Neuronal stem cell (in vitro differentiated cells): ENCODE measurements at regions not wholly inside any gene's neighbourhood (a gene's known extent, or its start where the extent isn't known, plus 50 kb on each side); places are given as distances from the start of the nearest gene placed in this dataset.
A peak's percentile ranks its signal among the peaks of the same experiment; 100 is the strongest.

Experiments
- DNase-seq: peaks from one replicate; pipeline ENCODE4 v3.0.0-alpha.2; 2013; ENCODE audit warnings: low spot score
- H2AFZ ChIP-seq: one replicate; pipeline ENCODE4 v1.6.1; 2013; ENCODE audit warnings: mild to moderate bottlenecking, low read length, inconsistent platforms
- H2AK5ac ChIP-seq: 2 replicates; pipeline ENCODE4 v1.6.1; 2013; ENCODE audit warnings: low read depth, mild to moderate bottlenecking, inconsistent platforms, low read length, moderate library complexity, mixed read lengths
- H2BK120ac ChIP-seq: 2 replicates; pipeline ENCODE4 v1.6.1; 2013; ENCODE audit warnings: low read depth, mild to moderate bottlenecking, inconsistent platforms, low read length, moderate library complexity, mixed read lengths
- H2BK12ac ChIP-seq: one replicate; pipeline ENCODE4 v1.6.1; 2013; ENCODE audit warnings: low read length, inconsistent platforms
- H2BK15ac ChIP-seq: 2 replicates; pipeline ENCODE4 v1.6.1; 2013; ENCODE audit warnings: mild to moderate bottlenecking, low read length, inconsistent platforms, mixed read lengths
- H2BK5ac ChIP-seq: one replicate; pipeline ENCODE4 v1.6.1; 2013; ENCODE audit warnings: inconsistent platforms, mild to moderate bottlenecking, low read length, moderate library complexity
- H3K14ac ChIP-seq: one replicate; pipeline ENCODE4 v1.6.1; 2013; ENCODE audit warnings: low read length, inconsistent platforms
- H3K18ac ChIP-seq: 2 replicates; pipeline ENCODE4 v1.6.1; 2013; ENCODE audit warnings: low read length, inconsistent platforms
- H3K23ac ChIP-seq: 2 replicates; pipeline ENCODE4 v1.6.1; 2013; ENCODE audit warnings: low read depth, mild to moderate bottlenecking, mixed read lengths, low read length, inconsistent platforms; ENCODE audit not compliant: poor library complexity
- H3K27ac ChIP-seq: replicated peaks from 3 replicates; pipeline ENCODE4 v1.5.1; 2013; ENCODE audit warnings: low read length, inconsistent platforms
- H3K27me3 ChIP-seq, 3 experiments: 2 replicates each; pipeline ENCODE4 v1.6.1; 2013; ENCODE audit warnings: low read length in 3 of 3, mild to moderate bottlenecking in 2 of 3, inconsistent platforms in 1 of 3, low read depth in 1 of 3, mixed read lengths in 1 of 3, moderate library complexity in 1 of 3; ENCODE audit not compliant: control insufficient read depth in 3 of 3, insufficient read depth in 3 of 3
- H3K36me3 ChIP-seq, 2 donors: replicated peaks in 1 of 2; 2 replicates each; pipeline ENCODE4 v1.6.1; 2013; ENCODE audit warnings: low read length in 2 of 2; ENCODE audit not compliant: control insufficient read depth in 2 of 2, insufficient read depth in 2 of 2
- H3K4ac ChIP-seq: 2 replicates; pipeline ENCODE4 v1.6.1; 2013; ENCODE audit warnings: inconsistent platforms, mild to moderate bottlenecking, low read length, moderate library complexity
- H3K4me1 ChIP-seq, 2 donors: 1 replicate in 1 of 2; 2 replicates in 1 of 2; pipeline ENCODE4 v1.6.1; 2013; ENCODE audit warnings: low read length in 2 of 2, low read depth in 1 of 2; ENCODE audit not compliant: control insufficient read depth in 2 of 2, insufficient read depth in 1 of 2
- H3K4me2 ChIP-seq: one replicate; pipeline ENCODE4 v1.6.1; 2013; ENCODE audit warnings: mild to moderate bottlenecking, low read length, inconsistent platforms; ENCODE audit not compliant: insufficient read depth, poor library complexity, severe bottlenecking
- H3K4me3 ChIP-seq, 2 donors: 2 replicates each; pipeline ENCODE4 v1.5.1; 2013; ENCODE audit warnings: low read length in 2 of 2, mild to moderate bottlenecking in 2 of 2, inconsistent platforms in 1 of 2, moderate library complexity in 1 of 2
- H3K79me1 ChIP-seq: one replicate; pipeline ENCODE4 v1.6.1; 2013; ENCODE audit warnings: low read depth, mild to moderate bottlenecking, inconsistent platforms, low read length, moderate library complexity
- H3K9ac ChIP-seq: one replicate; pipeline ENCODE4 v1.6.1; 2013; ENCODE audit warnings: mild to moderate bottlenecking, low read depth, low read length, inconsistent platforms; ENCODE audit not compliant: poor library complexity
- H3K9me3 ChIP-seq, 2 donors: replicated peaks in 1 of 2; 2 replicates each; pipeline versions ENCODE3 to v1.6.1; 2013; ENCODE audit warnings: low read length in 2 of 2, mild to moderate bottlenecking in 2 of 2, inconsistent platforms in 1 of 2, low read depth in 1 of 2, mixed read lengths in 1 of 2, moderate library complexity in 1 of 2; ENCODE audit not compliant: control insufficient read depth in 2 of 2, insufficient read depth in 1 of 2
- H4K8ac ChIP-seq: one replicate; pipeline ENCODE4 v1.6.1; 2013; ENCODE audit warnings: low read depth, mild to moderate bottlenecking, inconsistent platforms, low read length, moderate library complexity
- H4K91ac ChIP-seq: one replicate; pipeline ENCODE4 v1.6.1; 2013; ENCODE audit warnings: low read length, low read depth, mild to moderate bottlenecking, inconsistent platforms; ENCODE audit not compliant: poor library complexity
- WGBS, 2 donors: extraction: QIAGEN DNeasy Blood & Tissue Kit; methylation state at CpG; one replicate each; pipeline ENCODE4 v1.1.7; 2013; ENCODE audit warnings: missing lambda C conversion rate in 2 of 2, mixed read lengths in 1 of 2; ENCODE audit not compliant: insufficient read length in 2 of 2, insufficient replicate concordance in 1 of 2; ENCODE audit errors: extremely low coverage in 2 of 2; 5-methylcytosine and 5-hydroxymethylcytosine counted together

DNA sequence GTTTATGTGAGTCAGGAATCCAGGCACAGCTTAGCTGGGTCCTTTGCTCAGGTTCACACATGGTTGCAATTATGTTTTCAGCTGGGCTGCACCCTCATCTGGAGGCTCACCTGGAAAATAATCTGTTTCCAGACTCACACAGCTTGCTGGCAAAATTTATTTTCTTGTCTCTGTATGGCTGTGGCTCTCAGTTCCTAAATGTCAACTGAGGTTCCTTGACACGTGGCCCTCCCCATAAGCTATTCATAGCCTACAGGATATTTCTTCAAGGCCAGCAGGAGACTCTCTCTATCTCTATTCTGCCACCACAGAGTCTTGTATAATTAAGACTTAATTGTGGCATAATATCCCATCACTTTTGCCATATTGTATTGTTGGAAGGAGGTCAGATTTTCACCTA, 732.0 kb downstream of the CDH18 start:
- H3K9ac ChIP-seq: no peak overlapping the region
- DNase-seq: no peak
- no peak overlapping the region for H3K4me2 ChIP-seq
- WGBS, 2 donors: no CpG with 5 or more reads among the region's 1 CpG
- no peak overlapping the region for H3K4ac ChIP-seq
- no peaks in the 10 kb centered on the region for H3K4me1 ChIP-seq
- no peak overlapping the region for H2AK5ac ChIP-seq
- no peaks in the 10 kb centered on the region for H3K9me3 ChIP-seq
- H4K91ac ChIP-seq: no peak overlapping the region
- no peak overlapping the region for H2BK15ac ChIP-seq
- no peak overlapping the region for H2BK5ac ChIP-seq
- H3K4me3 ChIP-seq: no peak overlapping the region
- H3K79me1 ChIP-seq: no peaks in the 10 kb centered on the region
- no peak overlapping the region for H3K18ac ChIP-seq
- H3K36me3 ChIP-seq: no peaks in the 10 kb centered on the region
- H3K14ac ChIP-seq: no peak overlapping the region
- H3K27me3 ChIP-seq: no peaks in the 10 kb centered on the region
- no peak overlapping the region for H2AFZ ChIP-seq
- no peak overlapping the region for H4K8ac ChIP-seq
- H3K27ac ChIP-seq: no peak overlapping the region
- no peak overlapping the region for H2BK120ac ChIP-seq
- H2BK12ac ChIP-seq: no peak overlapping the region
- no peak overlapping the region for H3K23ac ChIP-seq

DNA sequence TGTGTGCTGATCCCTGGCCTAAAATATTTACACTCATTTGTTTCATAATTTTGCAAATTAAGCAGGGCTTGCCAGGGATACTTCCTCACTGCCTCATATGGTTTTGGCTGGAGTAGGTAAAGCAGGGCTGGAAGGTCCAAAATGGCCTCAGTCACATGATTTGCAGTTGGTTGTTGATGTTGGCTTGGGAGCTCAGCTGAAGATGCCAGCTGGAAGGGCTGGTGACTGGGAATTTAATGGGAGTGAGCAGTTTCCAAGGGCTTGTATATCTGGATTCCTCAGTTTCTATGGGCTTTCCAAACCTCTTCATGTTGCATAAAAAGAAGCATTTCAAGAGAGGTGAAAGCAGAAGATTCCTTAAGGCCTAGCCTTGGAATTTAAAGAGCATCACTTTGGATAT, 729.3 kb downstream of the CDH18 start:
- Histone ChIP-seq H3K27ac (no peak overlapping the region), H4K91ac (no peak overlapping the region), H4K8ac (no peak overlapping the region), H3K27me3 (no peaks in the 10 kb centered on the region), H2AK5ac (no peak overlapping the region), H2BK12ac (no peak overlapping the region), H3K9me3 (no peaks in the 10 kb centered on the region), H2AFZ (peak overlapping the region; percentile 45), H3K23ac (no peak overlapping the region), H3K4me2 (no peak overlapping the region), H2BK5ac (no peak overlapping the region), H3K4me3 (no peak overlapping the region), H2BK15ac (no peak overlapping the region), H3K9ac (no peak overlapping the region), H3K18ac (no peak overlapping the region), H3K36me3 (no peaks in the 10 kb centered on the region), H3K79me1 (no peaks in the 10 kb centered on the region), H3K4me1 (no peaks in the 10 kb centered on the region), H3K4ac (no peak overlapping the region), H2BK120ac (no peak overlapping the region), H3K14ac (no peak overlapping the region)
- no peak for DNase-seq

DNA sequence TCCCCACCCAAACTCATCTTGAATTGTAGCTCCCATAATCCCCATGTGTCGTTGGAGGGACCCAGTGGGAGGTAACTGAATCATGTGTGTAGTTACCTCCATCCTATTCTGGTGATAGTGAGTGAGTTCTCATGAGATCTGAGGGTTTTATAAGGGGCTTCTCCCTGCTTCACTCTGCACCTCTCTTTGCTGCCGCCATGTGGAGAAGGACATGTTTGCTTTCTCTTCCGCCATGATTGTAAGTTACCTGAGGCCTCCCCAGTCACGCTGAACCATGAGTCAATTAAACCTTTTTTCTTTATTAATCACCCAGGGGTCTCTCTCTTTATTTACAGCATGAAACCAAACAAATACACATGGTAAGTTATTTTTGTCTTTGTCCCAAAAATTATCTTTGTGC, 726.1 kb downstream of the CDH18 start:
- Histone ChIP-seq H4K8ac (no peak overlapping the region), H2AK5ac (no peak overlapping the region), H3K14ac (no peak overlapping the region), H3K27me3 (no peaks in the 10 kb centered on the region), H3K27ac (no peak overlapping the region), H3K4me2 (no peak overlapping the region), H3K4me3 (no peak overlapping the region), H3K4me1 (no peaks in the 10 kb centered on the region), H2BK15ac (no peak overlapping the region), H3K9ac (no peak overlapping the region), H2BK120ac (no peak overlapping the region), H3K18ac (no peak overlapping the region), H2BK12ac (no peak overlapping the region), H3K36me3 (no peaks in the 10 kb centered on the region), H2AFZ (no peak overlapping the region), H3K23ac (no peak overlapping the region), H3K4ac (no peak overlapping the region), H4K91ac (no peak overlapping the region), H3K79me1 (no peaks in the 10 kb centered on the region), H2BK5ac (no peak overlapping the region), H3K9me3 (no peaks in the 10 kb centered on the region)
- WGBS, 2 donors: no CpG with 5 or more reads among the region's 4 CpGs
- DNase-seq: no peak

DNA sequence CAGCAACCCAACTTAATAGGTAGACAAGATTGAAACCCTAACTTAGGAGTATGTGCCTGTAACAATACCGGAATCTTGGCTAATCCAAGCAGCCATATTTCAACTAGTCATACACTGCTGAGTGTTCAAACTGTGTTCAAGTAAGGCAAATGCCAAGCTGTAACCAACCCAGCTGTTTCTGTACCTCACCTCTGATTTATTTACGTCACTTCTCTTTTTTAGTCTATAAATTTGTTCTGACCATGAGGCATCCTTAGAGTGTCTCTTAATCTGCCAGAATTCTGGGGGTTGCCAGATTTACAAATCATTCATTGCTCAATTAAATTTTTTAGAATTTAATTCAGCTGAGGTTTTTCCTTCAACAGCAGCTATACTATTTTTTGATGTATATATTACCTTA, 723.2 kb downstream of the CDH18 start:
- Histone ChIP-seq H2BK15ac (no peak overlapping the region), H3K18ac (no peak overlapping the region), H2AK5ac (no peak overlapping the region), H3K27me3 (no peaks in the 10 kb centered on the region), H2BK120ac (no peak overlapping the region), H2BK12ac (no peak overlapping the region), H4K91ac (no peak overlapping the region), H3K9me3 (no peaks in the 10 kb centered on the region), H3K79me1 (no peaks in the 10 kb centered on the region), H3K23ac (no peak overlapping the region), H3K36me3 (no peaks in the 10 kb centered on the region), H3K27ac (no peak overlapping the region), H3K4ac (no peak overlapping the region), H3K4me2 (no peak overlapping the region), H3K4me3 (no peak overlapping the region), H3K4me1 (no peaks in the 10 kb centered on the region), H2BK5ac (no peak overlapping the region), H3K9ac (no peak overlapping the region), H2AFZ (no peak overlapping the region), H4K8ac (no peak overlapping the region), H3K14ac (no peak overlapping the region)
- no peak for DNase-seq
- WGBS, 2 donors: no CpG with 5 or more reads among the region's 2 CpGs
